ENCODE measurements at regions not wholly inside any gene's neighbourhood (a gene's known extent, or its start where the extent isn't known, plus 50 kb on each side); places are given as distances from the start of the nearest gene placed in this dataset.

- no peak overlapping the region for H3K4me3 ChIP-seq (ENCODE audit: control insufficient read depth in 2 of 3, extremely low read depth in 1 of 3, insufficient read depth in 2 of 3, low read depth in 1 of 3, low read length in 3 of 3)
- TF ChIP-seq CTCF (optimal IDR thresholded peaks at IDR 0.05 in 1 of 3, IDR thresholded peaks at IDR 0.05 in 1 of 3, conservative IDR thresholded peaks at IDR 0.05 in 1 of 3; ENCODE audit: extremely low read depth in 1 of 3, insufficient read depth in 2 of 3, low read length in 3 of 3) (no peak), EZH2 (IDR thresholded peaks at IDR 0.05; ENCODE audit: low read length) (no peak)
These were observed 532.7 kb upstream of the OLFM3 start for GRCh38 chr1:102529446-102529845.

GRCh38 chr1:102500758-102501157, 504.0 kb upstream of the OLFM3 start:
- FAIRE-seq: no peak
- dilution Hi-C loops (cut with MboI; ENCODE audit: extremely low pct_ligation_motif_present, low sequenced_read_pairs): no loop called here
- no peak overlapping the region for H3K9ac ChIP-seq (ENCODE audit: control insufficient read depth, extremely low read depth, insufficient read depth, low read length)

More at GRCh38 chr1:102529446-102529845, 532.7 kb upstream of the OLFM3 start:
- dilution Hi-C loops (cut with MboI; ENCODE audit: extremely low pct_ligation_motif_present, low sequenced_read_pairs): no loop called here
- Histone ChIP-seq H3K9me3 (ENCODE audit: control insufficient read depth, low read depth, low read length) (no peaks in the 10 kb centered on the region), H3K4me1 (ENCODE audit: control insufficient read depth, extremely low read depth, insufficient read depth, low read length) (no peaks in the 10 kb centered on the region), H3K36me3 (ENCODE audit: control insufficient read depth in 2 of 2, extremely low read depth in 1 of 2, insufficient read depth in 2 of 2, low read length in 2 of 2) (no peaks in the 10 kb centered on the region), H3K27me3 (ENCODE audit: control insufficient read depth, extremely low read depth, insufficient read depth, low read length) (no peaks in the 10 kb centered on the region), H3K79me2 (ENCODE audit: control insufficient read depth, insufficient read depth, low read length) (no peaks in the 10 kb centered on the region), H2AFZ (ENCODE audit: control insufficient read depth, low read length) (no peak overlapping the region), H3K9me1 (ENCODE audit: control insufficient read depth, extremely low read depth, insufficient read depth, low read length) (no peaks in the 10 kb centered on the region), H3K9ac (ENCODE audit: control insufficient read depth, extremely low read depth, insufficient read depth, low read length) (no peak overlapping the region), H3K27ac (ENCODE audit: control insufficient read depth, insufficient read depth, low read length) (no peak overlapping the region), H4K20me1 (ENCODE audit: control insufficient read depth, extremely low read depth, insufficient read depth, low read length) (no peaks in the 10 kb centered on the region), H3K4me2 (ENCODE audit: control insufficient read depth, extremely low read depth, insufficient read depth, low read depth, low read length) (no peak overlapping the region)
- no peak for FAIRE-seq
- DNase-seq (ENCODE audit: low read depth, low spot score): no peak

More at GRCh38 chr1:102500758-102501157, 504.0 kb upstream of the OLFM3 start:
- Histone ChIP-seq H3K27ac (ENCODE audit: control insufficient read depth, insufficient read depth, low read length) (no peak overlapping the region), H3K4me1 (ENCODE audit: control insufficient read depth, extremely low read depth, insufficient read depth, low read length) (no peaks in the 10 kb centered on the region), H3K36me3 (ENCODE audit: control insufficient read depth in 2 of 2, extremely low read depth in 1 of 2, insufficient read depth in 2 of 2, low read length in 2 of 2) (no peaks in the 10 kb centered on the region), H3K9me3 (ENCODE audit: control insufficient read depth, low read depth, low read length) (no peaks in the 10 kb centered on the region), H2AFZ (ENCODE audit: control insufficient read depth, low read length) (no peak overlapping the region), H3K4me3 (ENCODE audit: control insufficient read depth in 2 of 3, extremely low read depth in 1 of 3, insufficient read depth in 2 of 3, low read depth in 1 of 3, low read length in 3 of 3) (no peak overlapping the region), H4K20me1 (ENCODE audit: control insufficient read depth, extremely low read depth, insufficient read depth, low read length) (no peaks in the 10 kb centered on the region), H3K27me3 (ENCODE audit: control insufficient read depth, extremely low read depth, insufficient read depth, low read length) (no peaks in the 10 kb centered on the region), H3K4me2 (ENCODE audit: control insufficient read depth, extremely low read depth, insufficient read depth, low read depth, low read length) (no peak overlapping the region), H3K79me2 (ENCODE audit: control insufficient read depth, insufficient read depth, low read length) (no peaks in the 10 kb centered on the region), H3K9me1 (ENCODE audit: control insufficient read depth, extremely low read depth, insufficient read depth, low read length) (no peaks in the 10 kb centered on the region)
- no peak for TF ChIP-seq CTCF (optimal IDR thresholded peaks at IDR 0.05 in 1 of 3, IDR thresholded peaks at IDR 0.05 in 1 of 3, conservative IDR thresholded peaks at IDR 0.05 in 1 of 3; ENCODE audit: extremely low read depth in 1 of 3, insufficient read depth in 2 of 3, low read length in 3 of 3)
- no peak for TF ChIP-seq EZH2 (IDR thresholded peaks at IDR 0.05; ENCODE audit: low read length)
- no peak for DNase-seq (ENCODE audit: low read depth, low spot score)

All from keratinocyte (primary cell).